Breast epithelium (tissue), 4 donors: ENCODE measurements at regions not wholly inside any gene's neighbourhood (a gene's known extent, or its start where the extent isn't known, plus 50 kb on each side); places are given as distances from the start of the nearest gene placed in this dataset.

Source experiments
- DNase-seq, 2 donors: peaks; one replicate each; pipeline ENCODE4 v3.0.0-alpha.2; 2019; ENCODE audit warnings: low spot score in 2 of 2
- H3K27ac ChIP-seq, 2 donors: fragments of 200-600 bp; sonication (generic) in 1 of 2; one replicate each; pipeline ENCODE4 v1.5.1; 2016 to 2019; ENCODE audit warnings: mild to moderate bottlenecking in 1 of 2
- H3K27me3 ChIP-seq, 2 donors: fragments of 200-600 bp; sonication (generic) in 1 of 2; one replicate each; pipeline versions ENCODE4 v1.5.1 to v1.6.0; 2017 to 2019; ENCODE audit warnings: control low read depth in 1 of 2, mild to moderate bottlenecking in 1 of 2
- H3K36me3 ChIP-seq: fragments of 200-600 bp; one replicate; pipeline ENCODE4 v1.5.1; 2019
- H3K4me1 ChIP-seq, 2 donors: fragments of 200-600 bp; sonication (generic); one replicate each; pipeline ENCODE4 v1.5.1; 2016 to 2019; ENCODE audit warnings: control low read depth in 1 of 2
- H3K4me3 ChIP-seq, 3 donors: fragments of 200-600 bp; sonication (generic); 1 replicate in 2 of 3; 2 replicates in 1 of 3; pipeline ENCODE4 v1.5.1; 2016 to 2019; ENCODE audit warnings: mild to moderate bottlenecking in 3 of 3, moderate library complexity in 2 of 3
- H3K9me3 ChIP-seq, 2 donors: fragments of 200-600 bp; sonication (generic) in 1 of 2; one replicate each; pipeline ENCODE4 v1.5.1; 2016 to 2019; ENCODE audit warnings: control low read depth in 1 of 2
- CTCF ChIP-seq, 3 donors: fragments of 450-650 bp; IDR thresholded peaks; one replicate each; pipeline ENCODE4 v1.5.1; 2016 to 2017; ENCODE audit warnings: antibody characterized with exemption in 3 of 3, mild to moderate bottlenecking in 3 of 3, moderate library complexity in 3 of 3
- POLR2A ChIP-seq: fragments of 450-650 bp; IDR thresholded peaks from one replicate; pipeline ENCODE4 v1.6.1; 2016; ENCODE audit warnings: antibody characterized with exemption, mild to moderate bottlenecking, moderate library complexity
- POLR2AphosphoS5 ChIP-seq, 3 donors: sonication (generic); formaldehyde crosslinking; IDR thresholded peaks; one replicate each; pipeline ENCODE4 v1.6.1; 2017; ENCODE audit warnings: antibody characterized with exemption in 3 of 3
- intact Hi-C: fragments of 100-400 bp; cut with DNase I; formaldehyde crosslinking; loops from one replicate; pipeline ENCODE4 v1.15.1; 2023; ENCODE audit warnings: low total_unique reads

DNA sequence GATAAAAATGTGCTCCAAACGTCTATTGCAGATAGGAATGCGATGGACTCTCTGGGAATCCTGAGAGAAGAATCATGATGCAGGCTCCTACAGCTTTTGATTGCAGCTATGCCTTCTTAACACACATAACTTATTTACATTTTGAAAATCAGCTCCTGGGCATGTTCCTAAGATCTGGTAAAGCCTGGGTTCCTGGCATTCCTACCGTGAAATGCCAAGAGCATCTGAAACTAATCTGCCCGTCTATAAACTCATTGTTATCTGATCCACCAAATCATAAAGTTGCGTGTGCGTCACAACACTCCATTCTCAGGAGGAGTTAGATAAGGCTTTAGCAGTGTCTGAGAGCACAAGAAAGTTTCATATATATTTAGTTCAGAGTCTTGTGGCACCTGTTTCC, 79.0 kb upstream of the VGLL3 start:
- TF ChIP-seq POLR2A (no peak), CTCF (IDR thresholded peaks at IDR 0.05) (no peak), POLR2AphosphoS5 (IDR thresholded peaks at IDR 0.05) (no peak)
- H3K27ac ChIP-seq, result no peak overlapping the region
- no peak overlapping the region for H3K4me3 ChIP-seq
- H3K27me3 ChIP-seq, result no peaks in the 10 kb centered on the region
- DNase-seq, result no peak
- no peaks in the 10 kb centered on the region for H3K9me3 ChIP-seq
- no peaks in the 10 kb centered on the region for H3K4me1 ChIP-seq
- H3K36me3 ChIP-seq, result no peaks in the 10 kb centered on the region
- intact Hi-C loops, result no loop called here

DNA sequence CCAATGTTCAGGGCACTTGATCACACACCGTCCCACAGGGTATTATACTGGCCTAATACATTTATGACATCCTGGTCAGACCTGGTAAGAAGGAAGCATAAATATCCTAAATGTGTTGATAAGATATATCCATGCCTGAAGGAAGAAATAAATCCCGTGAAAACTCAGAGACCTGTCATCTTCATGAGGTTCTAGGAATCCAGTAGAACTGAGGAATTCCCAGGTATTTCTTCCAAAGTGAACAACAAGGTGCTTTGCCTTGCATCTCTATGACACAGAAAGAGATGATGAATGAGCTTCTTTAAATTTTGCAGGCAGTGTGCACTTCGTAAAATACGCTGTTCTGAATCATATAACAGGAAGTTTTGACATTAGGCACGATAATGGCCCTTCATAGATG, 78.1 kb upstream of the VGLL3 start:
- no peaks in the 10 kb centered on the region for H3K27me3 ChIP-seq
- DNase-seq, result no peak
- TF ChIP-seq CTCF (IDR thresholded peaks at IDR 0.05) (no peak), POLR2A (no peak), POLR2AphosphoS5 (IDR thresholded peaks at IDR 0.05) (no peak)
- H3K36me3 ChIP-seq, result no peaks in the 10 kb centered on the region
- H3K4me1 ChIP-seq, result no peaks in the 10 kb centered on the region
- no peak overlapping the region for H3K27ac ChIP-seq
- no peaks in the 10 kb centered on the region for H3K9me3 ChIP-seq
- H3K4me3 ChIP-seq, result no peak overlapping the region
- intact Hi-C loops, result no loop called here

DNA sequence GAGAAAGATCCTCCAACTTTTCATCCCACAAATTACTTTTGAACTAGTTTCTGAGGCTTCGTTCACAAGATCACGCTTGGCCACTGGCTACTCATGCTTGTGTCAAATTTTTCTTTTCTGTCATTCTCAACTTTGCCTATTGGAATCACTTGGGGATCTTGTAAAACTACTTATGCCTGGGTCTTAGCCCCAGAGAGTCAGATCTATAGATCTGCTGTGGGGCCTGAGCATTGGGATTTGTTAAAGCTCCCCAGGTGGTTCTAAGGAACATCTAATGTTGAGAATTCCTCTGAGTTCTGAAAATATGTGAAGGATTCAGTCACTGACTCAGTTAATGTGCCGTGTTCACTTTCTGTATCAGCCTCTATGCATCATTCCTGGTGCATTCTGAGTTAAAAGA, 71.7 kb upstream of the VGLL3 start:
- H3K27ac ChIP-seq, result no peak overlapping the region
- no peaks in the 10 kb centered on the region for H3K27me3 ChIP-seq
- no peaks in the 10 kb centered on the region for H3K36me3 ChIP-seq
- H3K9me3 ChIP-seq, result no peaks in the 10 kb centered on the region
- no peaks in the 10 kb centered on the region for H3K4me1 ChIP-seq
- H3K4me3 ChIP-seq, result no peak overlapping the region
- DNase-seq, result no peak
- intact Hi-C loops, result no loop called here
- no peak for TF ChIP-seq POLR2A
- TF ChIP-seq POLR2AphosphoS5 (IDR thresholded peaks at IDR 0.05), result no peak
- no peak for TF ChIP-seq CTCF (IDR thresholded peaks at IDR 0.05)

DNA sequence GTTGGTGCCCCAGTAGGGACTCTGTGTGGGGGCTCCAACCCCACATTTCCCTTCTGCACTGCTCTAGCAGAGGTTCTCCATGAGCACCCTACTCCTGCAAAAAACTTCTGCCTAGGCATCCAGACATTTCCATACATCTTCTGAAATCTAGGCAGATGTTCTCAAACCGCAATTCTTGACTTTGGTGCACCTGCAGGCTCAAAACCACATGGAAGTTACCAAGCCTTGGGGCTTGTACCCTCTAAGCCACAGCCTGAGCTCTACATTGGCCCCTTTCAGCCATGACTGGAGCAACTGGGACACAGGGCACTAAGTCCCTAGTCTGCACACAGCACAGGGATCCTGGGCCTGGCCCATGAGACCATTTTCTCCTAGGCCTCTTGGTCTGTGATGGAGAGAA, 66.5 kb upstream of the VGLL3 start:
- Histone ChIP-seq H3K27me3 (no peaks in the 10 kb centered on the region), H3K9me3 (no peaks in the 10 kb centered on the region), H3K4me1 (no peaks in the 10 kb centered on the region), H3K36me3 (no peaks in the 10 kb centered on the region), H3K4me3 (no peak overlapping the region), H3K27ac (no peak overlapping the region)
- TF ChIP-seq POLR2A, result no peak
- TF ChIP-seq CTCF (IDR thresholded peaks at IDR 0.05), result no peak
- no peak for TF ChIP-seq POLR2AphosphoS5 (IDR thresholded peaks at IDR 0.05)
- intact Hi-C loops, result no loop called here
- DNase-seq, result no peak

GRCh38 chr3:87053553-87053952, 62.6 kb upstream of the VGLL3 start:
- H3K4me3 ChIP-seq, result no peak overlapping the region
- intact Hi-C loops, result no loop called here
- H3K36me3 ChIP-seq, result no peaks in the 10 kb centered on the region
- no peaks in the 10 kb centered on the region for H3K27me3 ChIP-seq
- no peak overlapping the region for H3K27ac ChIP-seq
- no peaks in the 10 kb centered on the region for H3K4me1 ChIP-seq
- DNase-seq, result no peak
- no peak for TF ChIP-seq POLR2AphosphoS5 (IDR thresholded peaks at IDR 0.05)
- no peak for TF ChIP-seq POLR2A
- no peak for TF ChIP-seq CTCF (IDR thresholded peaks at IDR 0.05)
- no peaks in the 10 kb centered on the region for H3K9me3 ChIP-seq
